ENCODE measurements at regions not wholly inside any gene's neighbourhood (a gene's known extent, or its start where the extent isn't known, plus 50 kb on each side); places are given as distances from the start of the nearest gene placed in this dataset.

- Histone ChIP-seq H3K27me3 (ENCODE audit: insufficient read depth, low read depth, low read length) (no peaks in the 10 kb centered on the region), H3K79me2 (replicated peaks; ENCODE audit: insufficient read depth, low read length) (no peaks in the 10 kb centered on the region), H3K9ac (ENCODE audit: low read length) (no peak overlapping the region), H3K36me3 (ENCODE audit: insufficient read depth, low read length) (no peaks in the 10 kb centered on the region), H2AFZ (ENCODE audit: low read depth, low read length) (no peak overlapping the region), H3K27ac (ENCODE audit: low read length) (no peak overlapping the region), H3K4me2 (ENCODE audit: low read length) (no peak overlapping the region), H3F3A (ENCODE audit: insufficient read depth, low read length, poor library complexity, severe bottlenecking) (no peaks in the 10 kb centered on the region), H3K9me3 (ENCODE audit: low read length) (no peaks in the 10 kb centered on the region), H4K20me1 (ENCODE audit: insufficient read depth) (no peaks in the 10 kb centered on the region), H3K9me2 (ENCODE audit: insufficient read depth, low read length) (no peaks in the 10 kb centered on the region), H3K4me3 (ENCODE audit: low read length) (no peak overlapping the region)
- no peak for TF ChIP-seq TAF1 (IDR thresholded peaks at IDR 0.05; ENCODE audit: low read depth)
- no peak for TF ChIP-seq SMC3 (conservative IDR thresholded peaks at IDR 0.05; ENCODE audit: poor library complexity)
- TF ChIP-seq REST (IDR thresholded peaks at IDR 0.05; ENCODE audit: borderline replicate concordance), result no peak
- no peak for TF ChIP-seq EP300 (conservative IDR thresholded peaks at IDR 0.05; ENCODE audit: poor library complexity, severe bottlenecking)
- no peak for TF ChIP-seq RAD21 (conservative IDR thresholded peaks at IDR 0.05)
- TF ChIP-seq CTCF (IDR thresholded peaks at IDR 0.05; ENCODE audit: poor library complexity, severe bottlenecking), result no peak
- TF ChIP-seq MXI1 (conservative IDR thresholded peaks at IDR 0.05; ENCODE audit: poor library complexity, severe bottlenecking), result no peak
- no peak for TF ChIP-seq POLR2AphosphoS5 (IDR thresholded peaks at IDR 0.05)
- no peak for TF ChIP-seq EZH2 (IDR thresholded peaks at IDR 0.05; ENCODE audit: borderline replicate concordance, insufficient read depth, low read length, poor library complexity, severe bottlenecking)
Observed at GRCh38 chr2:67836866-67837265, 225.9 kb downstream of the C1D start.

DNA sequence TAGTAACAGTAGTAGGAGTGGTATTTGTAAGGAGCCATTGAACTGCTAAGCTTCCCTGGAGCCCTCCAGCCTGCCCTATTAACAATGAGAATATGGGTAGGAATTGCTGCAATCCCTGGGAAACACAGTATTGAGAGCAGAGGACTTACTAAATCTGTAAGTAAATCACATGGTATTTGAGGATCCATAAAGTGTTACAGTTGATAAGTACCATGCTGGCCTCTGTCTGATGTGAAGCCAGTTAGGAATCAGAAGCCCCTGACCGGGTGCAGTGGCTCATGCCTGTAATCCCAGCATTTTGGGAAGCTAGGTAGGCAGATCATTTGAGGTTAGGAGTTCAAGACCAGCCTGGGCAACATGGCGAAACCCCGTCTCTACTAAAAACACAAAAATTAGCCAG, 224.6 kb downstream of the C1D start:
- Histone ChIP-seq H3K27ac (ENCODE audit: low read length) (no peak overlapping the region), H3K4me2 (ENCODE audit: low read length) (no peak overlapping the region), H3K9me2 (ENCODE audit: insufficient read depth, low read length) (no peaks in the 10 kb centered on the region), H3K9me3 (ENCODE audit: low read length) (no peaks in the 10 kb centered on the region), H4K20me1 (ENCODE audit: insufficient read depth) (no peaks in the 10 kb centered on the region), H3K9ac (ENCODE audit: low read length) (no peak overlapping the region), H3F3A (ENCODE audit: insufficient read depth, low read length, poor library complexity, severe bottlenecking) (no peaks in the 10 kb centered on the region), H3K36me3 (ENCODE audit: insufficient read depth, low read length) (no peaks in the 10 kb centered on the region), H3K4me3 (ENCODE audit: low read length) (no peak overlapping the region), H2AFZ (ENCODE audit: low read depth, low read length) (no peak overlapping the region), H3K27me3 (ENCODE audit: insufficient read depth, low read depth, low read length) (no peaks in the 10 kb centered on the region), H3K79me2 (replicated peaks; ENCODE audit: insufficient read depth, low read length) (no peaks in the 10 kb centered on the region)
- TF ChIP-seq TAF1 (IDR thresholded peaks at IDR 0.05; ENCODE audit: low read depth), result no peak
- no peak for TF ChIP-seq CTCF (IDR thresholded peaks at IDR 0.05; ENCODE audit: poor library complexity, severe bottlenecking)
- no peak for TF ChIP-seq MXI1 (conservative IDR thresholded peaks at IDR 0.05; ENCODE audit: poor library complexity, severe bottlenecking)
- no peak for TF ChIP-seq SMC3 (conservative IDR thresholded peaks at IDR 0.05; ENCODE audit: poor library complexity)
- TF ChIP-seq POLR2AphosphoS5 (IDR thresholded peaks at IDR 0.05), result no peak

All from neural cell (in vitro differentiated cells).